Thyroid gland (tissue), 4 donors: ENCODE measurements at regions not wholly inside any gene's neighbourhood (a gene's known extent, or its start where the extent isn't known, plus 50 kb on each side); places are given as distances from the start of the nearest gene placed in this dataset.
A peak's percentile ranks its signal among the peaks of the same experiment; 100 is the strongest.

ENCODE experiments used
- DNase-seq, 2 donors: peaks; one replicate each; pipeline ENCODE4 v3.0.0-alpha.2; 2019
- H3K27ac ChIP-seq, 3 donors: fragments of 200-600 bp; sonication (generic); 1 replicate in 2 of 3; 2 replicates in 1 of 3; pipeline ENCODE4 v1.5.1; 2016 to 2019; ENCODE audit warnings: mild to moderate bottlenecking in 1 of 3, moderate library complexity in 1 of 3
- H3K27me3 ChIP-seq: fragments of 200-600 bp; sonication (generic); one replicate; pipeline ENCODE4 v1.5.1; 2019
- H3K36me3 ChIP-seq, 2 donors: fragments of 200-600 bp; sonication (generic); one replicate each; pipeline ENCODE4 v1.5.1; 2016 to 2019
- H3K4me1 ChIP-seq, 2 donors: fragments of 200-600 bp; sonication (generic); one replicate each; pipeline ENCODE4 v1.5.1; 2017 to 2019
- H3K4me3 ChIP-seq, 3 donors: fragments of 200-600 bp; sonication (generic); replicated peaks in 1 of 3; 1 replicate in 2 of 3; 2 replicates in 1 of 3; pipeline ENCODE4 v1.5.1; 2016; ENCODE audit warnings: mild to moderate bottlenecking in 1 of 3
- H3K9me3 ChIP-seq: fragments of 200-600 bp; sonication (generic); one replicate; pipeline ENCODE4 v1.5.1; 2017
- POLR2A ChIP-seq, 2 donors: fragments of 450-650 bp; IDR thresholded peaks; one replicate each; pipeline ENCODE4 v1.6.1; 2017; ENCODE audit warnings: antibody characterized with exemption in 2 of 2, mild to moderate bottlenecking in 2 of 2, moderate library complexity in 1 of 2
- WGBS, 2 donors: methylation state at CpG; one replicate each; pipeline ENCODE4 v1.1.5; 2017; 5-methylcytosine and 5-hydroxymethylcytosine counted together
- intact Hi-C: fragments of 100-400 bp; cut with DNase I; formaldehyde crosslinking; loops from one replicate; pipeline ENCODE4 v1.15.1; 2023
- TF ChIP-seq, protein P1 (sequence below), 6 experiments: fragments of 200-600 bp in 3 of 6; fragments of 450-650 bp in 3 of 6; sonication (generic) in 3 of 6; IDR thresholded peaks; one replicate each; pipeline ENCODE4 v1.5.1; 2016 to 2019; ENCODE audit warnings: antibody characterized with exemption in 6 of 6, mild to moderate bottlenecking in 2 of 6, inconsistent platforms in 1 of 6, moderate library complexity in 1 of 6

DNA sequence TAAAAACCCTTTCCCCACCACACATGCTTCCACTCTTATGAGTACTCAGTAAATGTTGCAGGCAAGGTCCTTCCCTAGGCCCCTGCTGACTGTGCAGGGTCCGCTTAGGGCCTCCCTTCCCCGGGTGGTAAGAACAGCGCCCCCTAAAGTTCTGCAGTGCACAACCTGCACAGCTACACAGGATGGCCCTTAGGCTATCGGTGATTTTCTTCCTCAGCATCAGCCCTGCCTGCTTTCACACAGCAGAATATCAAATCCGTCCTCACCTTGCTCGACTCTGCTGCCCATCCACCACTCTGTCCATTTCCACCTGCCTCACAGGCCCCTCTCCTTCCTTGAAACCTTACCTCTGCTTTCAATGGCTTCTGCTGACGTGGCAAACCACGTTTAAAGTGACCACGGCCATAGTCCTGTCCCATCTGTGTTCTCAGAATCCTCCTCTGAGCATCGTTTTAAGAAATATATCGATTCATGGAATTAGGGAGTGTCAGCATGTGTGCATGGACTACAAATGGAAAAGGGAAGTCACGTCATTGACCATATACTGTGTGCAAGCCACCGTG lies 51.4 kb upstream of the TMEM132E start:
- Histone ChIP-seq H3K4me1 (no peaks in the 10 kb centered on the region), H3K27ac (no peak overlapping the region), H3K4me3 (no peak overlapping the region), H3K9me3 (no peaks in the 10 kb centered on the region), H3K27me3 (no peaks in the 10 kb centered on the region), H3K36me3 (no peaks in the 10 kb centered on the region)
- no peak for TF ChIP-seq POLR2A (IDR thresholded peaks at IDR 0.05)
- TF ChIP-seq, protein P1, sequence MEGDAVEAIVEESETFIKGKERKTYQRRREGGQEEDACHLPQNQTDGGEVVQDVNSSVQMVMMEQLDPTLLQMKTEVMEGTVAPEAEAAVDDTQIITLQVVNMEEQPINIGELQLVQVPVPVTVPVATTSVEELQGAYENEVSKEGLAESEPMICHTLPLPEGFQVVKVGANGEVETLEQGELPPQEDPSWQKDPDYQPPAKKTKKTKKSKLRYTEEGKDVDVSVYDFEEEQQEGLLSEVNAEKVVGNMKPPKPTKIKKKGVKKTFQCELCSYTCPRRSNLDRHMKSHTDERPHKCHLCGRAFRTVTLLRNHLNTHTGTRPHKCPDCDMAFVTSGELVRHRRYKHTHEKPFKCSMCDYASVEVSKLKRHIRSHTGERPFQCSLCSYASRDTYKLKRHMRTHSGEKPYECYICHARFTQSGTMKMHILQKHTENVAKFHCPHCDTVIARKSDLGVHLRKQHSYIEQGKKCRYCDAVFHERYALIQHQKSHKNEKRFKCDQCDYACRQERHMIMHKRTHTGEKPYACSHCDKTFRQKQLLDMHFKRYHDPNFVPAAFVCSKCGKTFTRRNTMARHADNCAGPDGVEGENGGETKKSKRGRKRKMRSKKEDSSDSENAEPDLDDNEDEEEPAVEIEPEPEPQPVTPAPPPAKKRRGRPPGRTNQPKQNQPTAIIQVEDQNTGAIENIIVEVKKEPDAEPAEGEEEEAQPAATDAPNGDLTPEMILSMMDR (IDR thresholded peaks at IDR 0.05), result no peak
- intact Hi-C loops, result no loop called here
- 60 to 61% methylated on average over 13 of the region's 13 CpGs for WGBS, 2 donors
- no peak for DNase-seq

DNA sequence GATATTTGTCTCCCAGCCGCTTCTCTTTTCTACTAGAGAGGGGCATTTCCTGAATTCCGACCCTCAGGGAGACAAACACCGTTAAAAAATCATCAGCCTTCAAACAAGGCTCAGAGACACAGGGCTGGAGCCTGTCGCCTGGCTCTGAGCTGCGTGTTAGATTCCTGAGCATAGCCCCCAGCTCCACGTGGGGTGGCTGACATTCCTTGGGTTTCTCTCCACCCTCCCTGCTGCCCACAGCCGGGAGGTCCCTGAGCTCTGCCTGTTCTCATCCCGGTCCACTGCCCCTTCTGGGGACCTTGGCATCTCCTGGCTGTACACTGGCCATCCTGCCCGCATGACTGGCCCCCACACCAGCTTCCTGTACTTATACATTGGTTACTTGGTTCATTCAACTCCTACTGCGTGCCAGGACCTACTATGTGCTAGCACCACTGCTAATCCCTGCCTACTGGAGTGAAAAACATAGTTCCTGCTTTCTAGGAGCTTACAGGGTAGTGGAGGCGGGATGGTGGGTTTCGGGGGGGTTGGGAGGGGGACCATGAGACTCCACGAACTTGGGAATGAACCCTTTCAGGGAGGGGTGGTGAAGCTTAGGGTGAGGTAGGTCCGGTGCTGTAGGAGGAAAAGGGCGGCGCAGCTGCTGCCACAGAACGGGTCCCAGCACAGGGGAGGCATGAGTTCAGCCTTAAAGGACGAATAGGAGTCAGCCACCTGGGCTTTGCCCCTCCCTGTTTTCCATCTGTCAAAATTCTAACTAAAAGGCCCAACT lies 52.1 kb upstream of the TMEM132E start:
- Histone ChIP-seq H3K9me3 (no peaks in the 10 kb centered on the region), H3K4me3 (no peak overlapping the region), H3K27ac (no peak overlapping the region), H3K36me3 (no peaks in the 10 kb centered on the region), H3K27me3 (no peaks in the 10 kb centered on the region), H3K4me1 (no peaks in the 10 kb centered on the region)
- DNase-seq, result no peak
- no peak for TF ChIP-seq POLR2A (IDR thresholded peaks at IDR 0.05)
- TF ChIP-seq, protein P1 (IDR thresholded peaks at IDR 0.05), result no peak
- WGBS, 2 donors, result 54 to 66% methylated on average over 15 to 18 of the region's 18 CpGs
- intact Hi-C loops, result no loop called here

DNA sequence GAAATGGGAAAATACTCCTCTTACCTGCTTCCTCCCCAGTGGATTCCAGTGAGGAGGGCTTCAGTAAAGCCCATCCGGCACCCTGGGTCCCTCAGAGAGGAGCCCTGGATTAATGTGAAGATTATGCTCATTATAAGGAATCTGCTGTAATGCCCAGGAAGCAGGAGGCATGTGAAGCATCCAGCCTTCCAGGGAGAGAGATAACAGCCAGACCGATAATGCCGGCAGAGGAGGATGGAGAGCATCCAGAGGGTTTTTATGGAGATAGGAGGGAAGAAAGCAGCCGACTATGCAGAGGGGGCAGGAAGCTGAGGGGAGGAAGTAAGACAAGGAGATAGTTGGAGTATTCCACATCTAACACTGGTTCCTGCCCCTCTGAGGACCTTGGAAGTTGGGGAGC lies 53.7 kb upstream of the TMEM132E start:
- intact Hi-C loops, result no loop called here
- TF ChIP-seq, protein P1 (IDR thresholded peaks at IDR 0.05), result no peak
- TF ChIP-seq POLR2A (IDR thresholded peaks at IDR 0.05), result no peak
- Histone ChIP-seq H3K36me3 (no peaks in the 10 kb centered on the region), H3K27me3 (no peaks in the 10 kb centered on the region), H3K4me1 (no peaks in the 10 kb centered on the region), H3K9me3 (no peaks in the 10 kb centered on the region), H3K27ac (no peak overlapping the region), H3K4me3 (no peak overlapping the region)
- DNase-seq, result no peak
- 31 to 46% methylated on average over 4 of the region's 4 CpGs for WGBS, 2 donors

DNA sequence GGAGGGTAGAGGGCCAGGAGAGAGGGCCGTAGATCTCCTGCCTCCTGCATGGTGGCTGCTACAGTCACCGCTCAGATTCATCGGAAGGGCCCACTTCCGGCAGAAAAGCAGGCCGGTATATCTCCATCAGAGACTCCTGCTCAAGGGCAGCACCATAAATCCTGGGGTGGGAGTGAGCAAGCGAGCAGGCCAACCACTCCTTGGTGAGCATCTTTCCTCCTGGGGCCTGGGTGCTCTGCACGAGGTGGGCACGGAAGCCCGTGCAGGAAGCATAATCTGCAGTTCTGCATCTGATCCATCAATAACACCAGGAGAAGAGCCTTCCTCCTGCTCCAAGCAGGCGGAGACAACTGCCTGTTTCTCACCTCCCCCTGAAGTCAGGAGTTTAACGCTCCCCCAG lies 57.4 kb upstream of the TMEM132E start:
- H3K9me3 ChIP-seq, result no peaks in the 10 kb centered on the region
- no peaks in the 10 kb centered on the region for H3K4me1 ChIP-seq
- no peaks in the 10 kb centered on the region for H3K36me3 ChIP-seq
- TF ChIP-seq, protein P1 (IDR thresholded peaks at IDR 0.05), result no peak
- no peak for TF ChIP-seq POLR2A (IDR thresholded peaks at IDR 0.05)
- H3K4me3 ChIP-seq, result no peak overlapping the region
- intact Hi-C loops, result no loop called here
- DNase-seq, result no peak
- 67 to 86% methylated on average over 4 to 11 of the region's 11 CpGs for WGBS, 2 donors
- H3K27me3 ChIP-seq, result no peaks in the 10 kb centered on the region
- no peak overlapping the region for H3K27ac ChIP-seq

DNA sequence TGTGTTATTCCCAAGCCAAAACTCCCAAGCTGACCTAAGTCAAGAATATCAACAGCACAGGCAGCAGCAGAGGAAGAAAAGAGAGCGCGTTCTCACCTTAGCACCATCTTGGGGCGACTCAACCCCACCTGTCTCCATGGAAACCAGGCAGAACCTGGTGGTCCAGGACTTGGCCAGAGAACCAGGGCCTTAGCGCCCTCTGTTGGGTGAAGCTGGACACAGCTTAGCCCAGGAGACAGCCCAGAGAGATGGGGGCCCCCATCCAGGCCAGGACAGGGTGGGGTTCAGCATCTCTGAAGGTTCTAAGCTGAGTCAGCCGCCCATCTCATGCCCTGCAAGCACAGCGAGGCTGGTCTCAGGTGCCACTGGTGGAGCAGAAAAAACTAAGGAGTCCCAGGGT lies 60.1 kb upstream of the TMEM132E start:
- TF ChIP-seq POLR2A (IDR thresholded peaks at IDR 0.05), result no peak
- TF ChIP-seq, protein P1 (IDR thresholded peaks at IDR 0.05), result peak in 1 of 6 experiments; percentile 19
- no peak for DNase-seq
- no peak overlapping the region for H3K27ac ChIP-seq
- H3K4me3 ChIP-seq, result no peak overlapping the region
- no peaks in the 10 kb centered on the region for H3K4me1 ChIP-seq
- intact Hi-C loops, result no loop called here
- H3K9me3 ChIP-seq, result no peaks in the 10 kb centered on the region
- H3K36me3 ChIP-seq, result no peaks in the 10 kb centered on the region
- WGBS, 2 donors, result 17 to 24% methylated on average over 5 to 6 of the region's 6 CpGs
- no peaks in the 10 kb centered on the region for H3K27me3 ChIP-seq
